Endometrial microvascular endothelial cells (primary cell): ENCODE measurements at regions not wholly inside any gene's neighbourhood (a gene's known extent, or its start where the extent isn't known, plus 50 kb on each side); places are given as distances from the start of the nearest gene placed in this dataset.

Experiments
- in situ Hi-C: cut with HindIII; loops from 2 replicates; pipeline ENCODE4 v1.10.0; 2017; ENCODE audit warnings: low sequenced_read_pairs, low pct_unique_long_range_greater_than_20kb; ENCODE audit errors: inconsistent ontology term

DNA sequence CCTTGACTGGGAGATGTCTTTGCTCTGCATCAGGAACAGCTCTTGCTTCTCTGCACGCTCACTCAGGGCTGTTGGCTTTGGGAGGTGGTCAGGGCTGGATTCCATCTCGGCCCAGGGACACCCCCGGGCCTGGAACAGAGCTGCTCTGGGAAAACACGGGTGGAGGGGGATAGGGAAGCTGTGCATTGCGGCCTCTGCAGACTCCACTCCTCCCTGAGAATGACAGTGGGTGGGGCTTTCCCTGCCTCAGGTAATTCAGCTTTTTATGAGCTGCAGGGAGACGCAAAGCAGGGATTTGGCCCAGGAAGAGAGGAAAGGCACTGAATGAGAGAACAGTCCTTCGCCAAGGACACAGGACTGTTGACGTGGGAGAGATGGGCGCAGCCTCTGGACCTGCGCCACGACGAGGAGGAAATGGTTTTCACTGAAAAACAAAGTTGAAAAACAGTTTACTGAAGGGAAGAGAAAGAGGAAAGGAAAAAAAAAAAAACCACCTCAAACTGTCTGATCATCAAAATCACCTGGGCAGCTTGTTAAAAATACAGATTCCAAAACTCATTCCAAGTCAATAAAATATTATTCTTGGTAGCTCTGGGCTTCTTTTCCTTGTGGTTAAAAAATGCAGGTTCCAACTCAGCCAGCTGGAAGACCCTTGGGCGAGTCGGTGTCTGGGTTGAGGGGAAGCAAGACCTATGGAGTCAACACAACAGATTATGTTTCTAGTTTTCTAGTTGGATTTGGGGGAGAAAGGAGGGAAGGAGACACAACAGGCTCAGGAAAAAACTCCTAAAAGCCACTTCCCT lies 194.0 kb downstream of the ZFP36L2 start:
- in situ Hi-C loops = no loop called here

DNA sequence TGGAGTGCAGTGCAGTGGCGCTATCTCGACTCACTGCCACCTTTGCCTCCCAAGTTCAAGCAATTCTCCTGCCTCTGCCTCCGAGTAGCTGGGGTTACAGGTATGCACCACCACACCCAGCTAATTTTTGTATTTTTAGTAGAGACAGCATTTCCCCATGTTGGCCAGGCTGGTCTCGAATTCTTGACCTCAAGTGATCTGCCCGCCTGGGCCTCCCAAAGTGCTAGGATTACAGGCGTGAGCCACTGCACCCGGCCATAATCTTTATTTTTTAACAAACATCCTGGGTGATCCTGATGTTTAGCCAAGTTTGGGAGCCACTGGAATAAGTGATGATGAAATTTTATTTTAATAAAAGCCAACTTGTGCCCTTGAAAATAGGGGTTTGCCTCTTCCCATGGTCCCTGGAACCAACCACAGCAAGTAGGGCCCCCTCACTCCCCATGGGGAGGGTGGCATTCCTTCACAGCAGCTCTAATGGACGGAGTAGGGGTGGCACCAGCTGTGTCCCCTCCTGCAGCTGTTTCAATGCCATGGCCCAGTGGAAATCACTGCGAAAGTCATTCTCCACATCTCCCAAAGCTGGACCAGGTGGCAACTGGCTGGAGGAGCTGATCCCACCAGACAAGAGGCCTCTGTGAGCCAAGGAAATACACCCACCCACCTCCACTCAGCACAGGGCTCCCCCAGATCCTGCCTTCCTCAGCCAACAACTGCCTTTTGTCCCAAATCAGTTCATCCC lies 194.8 kb downstream of the ZFP36L2 start:
- in situ Hi-C loops = no loop called here

DNA sequence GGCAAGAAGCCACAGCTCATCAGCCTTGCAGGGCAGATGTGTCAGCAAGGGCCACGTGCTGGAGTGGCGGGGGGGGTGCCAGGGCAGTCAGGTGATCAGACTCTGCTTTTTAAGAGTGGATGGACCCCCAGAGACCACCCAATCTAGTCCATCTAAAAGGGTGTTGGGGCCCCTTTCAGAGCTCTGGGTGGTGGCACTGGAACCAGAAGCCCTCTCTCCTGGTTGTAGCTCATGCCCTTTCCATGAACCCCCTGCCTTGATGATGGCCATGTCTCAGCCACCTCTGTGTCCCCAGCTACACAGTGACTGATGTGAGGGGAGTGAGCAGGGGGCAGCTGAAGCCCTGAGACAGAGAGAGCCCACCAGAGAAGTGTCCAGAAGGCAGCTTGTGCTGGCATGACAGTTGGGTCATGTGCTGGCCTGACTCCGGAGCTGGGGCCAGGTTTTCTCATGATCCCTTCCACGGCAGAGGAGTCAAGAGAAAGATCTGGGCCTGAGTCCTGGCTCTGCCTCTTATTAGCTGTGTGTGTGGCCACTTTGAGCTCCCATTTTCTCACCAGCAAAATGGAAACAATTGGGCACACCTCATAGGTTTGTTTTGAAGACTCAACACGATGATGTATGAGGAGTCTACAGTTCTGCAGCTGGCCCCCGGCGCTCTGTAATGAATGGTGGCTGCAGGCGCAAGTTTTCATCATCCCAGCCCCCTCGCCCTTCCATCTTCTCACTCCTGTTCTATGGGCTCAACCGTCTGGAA lies 195.7 kb downstream of the ZFP36L2 start:
- in situ Hi-C loops = no loop called here

DNA sequence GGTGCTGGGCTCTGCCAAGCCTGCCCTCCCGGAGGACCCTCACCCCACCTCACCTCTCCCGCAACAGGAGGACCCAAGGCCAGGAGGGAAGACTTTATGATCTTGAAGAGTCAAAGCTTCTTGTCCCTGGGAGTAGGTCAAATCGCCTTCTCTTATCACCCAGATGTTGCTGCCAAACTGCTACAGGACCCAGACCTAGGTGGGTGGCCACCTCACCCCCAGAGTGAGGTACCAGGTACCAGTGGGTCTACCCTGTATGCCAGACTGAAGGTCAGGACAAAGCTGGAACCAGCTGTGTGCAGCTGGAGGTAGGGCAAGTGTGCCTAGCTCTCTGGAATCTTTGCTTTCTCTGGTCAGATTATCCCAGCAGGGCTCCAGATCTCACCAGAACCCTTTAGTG lies 197.2 kb downstream of the ZFP36L2 start:
- in situ Hi-C loops = loop anchor here (5.0 kb wide), 1 partner anchor 83 kb away; no protein-coding TSS in a partner anchor

DNA sequence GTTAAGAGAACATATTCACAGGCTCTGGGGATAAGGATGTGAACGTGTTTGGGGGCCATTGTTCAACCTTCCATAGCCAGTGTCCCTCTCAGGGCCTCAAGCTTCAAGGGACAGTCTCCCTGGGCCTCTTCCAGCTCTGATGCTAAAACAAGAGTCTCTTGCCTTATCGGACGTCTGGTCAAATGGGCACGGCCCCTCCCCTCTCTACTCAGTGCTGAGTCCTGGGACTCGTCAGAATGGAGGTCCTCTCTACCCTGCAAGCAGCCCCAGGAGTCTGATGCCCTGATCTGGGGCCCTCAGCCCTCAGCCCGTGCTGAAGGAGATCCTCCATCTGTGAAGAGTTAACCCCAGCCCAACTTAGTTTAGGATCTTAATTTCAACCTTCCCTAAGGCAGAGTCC lies 198.2 kb downstream of the ZFP36L2 start:
- in situ Hi-C loops = loop anchor here (5.0 kb wide), 1 partner anchor 84 kb away; no protein-coding TSS in a partner anchor

DNA sequence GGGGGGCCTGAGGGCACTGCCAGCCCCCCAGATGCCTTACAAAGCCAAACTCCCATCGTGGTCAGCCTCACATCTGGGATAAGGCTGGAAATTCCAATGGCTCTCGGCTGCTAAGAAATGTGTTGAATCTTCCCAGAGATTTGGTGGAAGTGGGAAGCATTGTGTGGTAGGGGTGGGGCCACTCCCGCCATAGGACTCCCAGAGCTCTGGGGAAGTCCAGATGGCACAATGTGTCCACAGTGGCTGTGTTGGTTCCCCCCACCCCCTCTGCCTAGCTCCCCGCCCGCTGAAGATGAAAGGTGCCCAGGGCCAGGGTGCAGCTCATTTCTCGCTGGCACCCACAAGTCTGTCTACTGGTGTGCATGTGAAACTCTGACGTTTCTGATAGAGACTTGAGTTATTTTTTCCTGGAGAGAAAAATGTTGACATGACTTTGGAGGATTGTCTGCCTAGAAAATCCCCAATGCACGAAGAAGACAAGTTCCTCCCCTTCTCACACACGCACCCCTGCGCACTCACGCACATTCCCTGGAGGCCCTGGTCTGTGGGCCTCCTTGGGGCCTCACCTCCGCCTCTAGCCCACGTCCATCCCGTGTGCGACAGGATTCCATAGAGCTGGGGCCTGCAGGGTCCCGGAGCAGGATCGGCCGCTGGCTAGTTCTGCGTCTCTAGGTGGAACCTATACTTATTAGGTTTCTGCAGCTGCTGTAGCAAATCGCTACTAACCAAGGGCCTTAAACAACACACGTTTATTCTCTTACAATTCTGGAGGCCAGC lies 199.1 kb downstream of the ZFP36L2 start:
- in situ Hi-C loops = loop anchor here (5.0 kb wide), 1 partner anchor 85 kb away; no protein-coding TSS in a partner anchor

DNA sequence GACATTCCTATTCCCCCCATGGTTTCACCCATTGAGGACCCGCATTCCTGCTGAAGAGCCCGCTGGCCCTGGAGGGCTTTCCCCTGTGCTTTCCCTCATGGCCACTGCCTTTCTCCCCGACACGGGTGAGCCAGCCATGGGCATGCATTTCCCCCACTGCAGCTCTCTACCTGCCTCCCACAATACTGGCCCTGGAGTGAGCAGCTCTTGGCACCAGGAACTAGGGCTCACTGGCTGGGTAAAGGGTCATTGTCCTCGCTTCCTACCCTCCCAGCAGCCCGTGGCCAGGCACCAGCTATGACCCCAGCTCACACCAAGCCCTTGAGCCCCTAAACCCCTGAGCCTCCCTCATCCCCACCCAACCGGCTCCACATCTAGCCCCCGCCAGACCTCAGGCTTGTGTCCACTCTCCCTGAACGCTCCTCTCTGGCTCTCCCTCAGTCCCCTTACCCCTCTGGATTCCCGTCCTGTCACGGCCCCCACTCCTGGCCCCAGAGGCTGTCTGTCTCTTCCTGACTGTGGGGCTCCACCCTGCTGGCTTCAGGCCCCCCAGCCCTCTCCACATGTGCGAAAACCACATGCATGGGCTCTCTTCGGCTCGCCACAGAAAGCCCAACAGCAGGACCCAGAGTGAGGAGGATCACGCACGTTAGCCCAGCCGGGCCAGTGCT lies 199.8 kb downstream of the ZFP36L2 start:
- in situ Hi-C loops = loop anchor here (5.0 kb wide), 1 partner anchor 86 kb away; no protein-coding TSS in a partner anchor

DNA sequence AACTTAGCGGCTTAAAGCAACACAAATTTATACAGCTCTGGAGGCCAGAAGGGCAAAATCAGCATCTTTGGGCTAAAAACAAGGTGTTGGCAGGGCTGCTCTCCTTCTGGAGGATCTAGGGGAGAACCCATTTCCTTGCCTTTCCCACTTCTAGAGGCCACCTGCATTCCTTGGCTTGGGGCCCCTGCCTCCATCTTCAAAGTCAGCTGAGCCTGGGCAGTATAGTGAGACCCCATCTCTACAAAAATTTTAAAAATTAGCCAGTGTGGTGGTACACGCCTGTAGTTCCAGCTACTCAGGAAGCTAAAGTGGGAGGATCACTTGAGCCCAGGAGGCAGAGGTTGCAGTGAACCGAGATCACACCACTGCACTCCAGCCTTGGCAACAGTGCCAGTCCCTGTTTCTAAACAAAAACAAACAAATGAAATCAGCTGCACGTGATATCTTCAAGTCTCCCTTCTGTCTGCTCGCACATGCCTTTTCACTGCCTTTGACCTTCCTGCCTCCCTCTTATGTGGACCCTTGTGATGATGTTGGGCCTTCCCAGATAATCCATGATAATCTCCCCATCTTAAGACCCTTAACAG lies 200.6 kb downstream of the ZFP36L2 start:
- in situ Hi-C loops = loop anchor here (5.0 kb wide), 1 partner anchor 86 kb away; no protein-coding TSS in a partner anchor

DNA sequence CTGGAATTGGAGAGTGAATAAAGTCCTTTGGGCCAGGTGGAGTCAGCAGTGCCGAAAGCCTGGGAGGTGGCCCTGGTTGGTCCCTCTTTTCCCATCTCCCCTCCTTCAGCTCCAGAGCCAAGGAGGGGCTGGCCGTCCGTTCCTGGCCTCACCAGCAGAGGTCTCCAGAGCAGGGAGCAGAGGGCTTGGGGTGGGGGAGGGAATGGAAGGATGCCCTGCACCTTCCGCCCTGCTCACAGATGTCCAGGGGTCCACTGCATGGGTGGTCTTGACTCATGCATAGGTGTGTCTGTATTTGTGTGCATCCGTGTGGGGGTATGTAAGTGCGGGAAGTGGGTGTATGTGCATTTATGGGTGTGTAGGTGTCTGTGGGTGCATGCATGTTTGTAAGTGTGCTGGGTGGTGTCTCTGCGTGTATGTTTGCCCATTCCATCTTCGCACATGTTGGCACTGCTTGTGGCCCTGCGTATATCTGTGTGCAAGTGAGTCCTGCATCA lies 201.8 kb downstream of the ZFP36L2 start:
- in situ Hi-C loops = loop anchor here (5.0 kb wide), 1 partner anchor 88 kb away; no protein-coding TSS in a partner anchor

DNA sequence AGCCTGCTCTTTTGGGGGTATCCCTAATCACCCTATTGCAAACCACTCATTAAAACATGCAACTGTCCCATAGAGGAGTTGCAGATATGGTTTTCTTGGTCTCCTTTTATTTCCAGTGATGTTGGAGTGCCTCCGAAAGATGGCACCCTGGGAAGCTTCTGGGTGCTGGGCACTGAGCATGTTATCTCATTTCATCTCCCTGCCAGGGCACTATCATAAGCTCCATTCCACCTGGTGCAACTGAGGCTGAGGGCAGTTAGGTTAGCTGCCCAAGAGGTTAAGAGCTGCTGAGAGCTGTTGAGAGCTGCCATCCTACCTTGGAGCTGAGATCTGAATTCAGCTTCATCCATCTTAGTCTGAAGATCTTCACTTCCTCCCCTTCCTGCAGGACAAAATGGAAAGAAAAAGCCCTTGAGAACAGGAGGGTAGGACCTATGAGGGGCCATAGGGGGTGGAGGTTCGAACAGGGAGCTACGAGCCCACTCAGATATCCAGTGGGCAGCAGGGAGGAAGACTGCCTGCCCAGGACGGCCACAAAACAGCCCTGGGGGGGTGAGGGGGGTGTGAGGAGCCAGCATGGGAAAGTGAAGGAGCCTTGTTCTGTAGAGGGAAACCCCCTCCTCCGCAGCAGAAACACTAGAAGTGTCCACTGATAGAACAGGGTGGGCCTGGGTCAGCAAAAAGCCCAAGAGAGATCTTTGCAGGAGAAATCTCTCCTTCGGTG lies 202.5 kb downstream of the ZFP36L2 start:
- in situ Hi-C loops = no loop called here

DNA sequence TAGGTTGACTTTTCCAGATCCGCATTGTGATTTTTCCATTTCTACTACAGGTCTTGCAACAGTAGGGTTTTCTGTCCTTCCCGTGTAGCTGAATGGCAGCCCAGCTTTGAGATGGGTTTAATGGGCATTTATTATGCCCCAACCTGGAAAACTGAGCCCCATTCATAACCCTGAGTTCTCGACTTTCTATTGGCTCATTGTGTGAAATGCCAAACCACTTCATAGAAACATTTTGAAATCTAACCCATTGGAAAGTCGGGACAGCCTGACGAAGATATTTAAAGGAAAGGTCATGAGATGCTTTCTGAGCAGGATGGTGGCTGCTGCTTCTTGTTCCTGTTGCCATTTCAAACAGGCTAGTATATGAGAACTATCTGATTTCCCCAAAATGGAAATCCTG lies 203.5 kb downstream of the ZFP36L2 start:
- in situ Hi-C loops = no loop called here

DNA sequence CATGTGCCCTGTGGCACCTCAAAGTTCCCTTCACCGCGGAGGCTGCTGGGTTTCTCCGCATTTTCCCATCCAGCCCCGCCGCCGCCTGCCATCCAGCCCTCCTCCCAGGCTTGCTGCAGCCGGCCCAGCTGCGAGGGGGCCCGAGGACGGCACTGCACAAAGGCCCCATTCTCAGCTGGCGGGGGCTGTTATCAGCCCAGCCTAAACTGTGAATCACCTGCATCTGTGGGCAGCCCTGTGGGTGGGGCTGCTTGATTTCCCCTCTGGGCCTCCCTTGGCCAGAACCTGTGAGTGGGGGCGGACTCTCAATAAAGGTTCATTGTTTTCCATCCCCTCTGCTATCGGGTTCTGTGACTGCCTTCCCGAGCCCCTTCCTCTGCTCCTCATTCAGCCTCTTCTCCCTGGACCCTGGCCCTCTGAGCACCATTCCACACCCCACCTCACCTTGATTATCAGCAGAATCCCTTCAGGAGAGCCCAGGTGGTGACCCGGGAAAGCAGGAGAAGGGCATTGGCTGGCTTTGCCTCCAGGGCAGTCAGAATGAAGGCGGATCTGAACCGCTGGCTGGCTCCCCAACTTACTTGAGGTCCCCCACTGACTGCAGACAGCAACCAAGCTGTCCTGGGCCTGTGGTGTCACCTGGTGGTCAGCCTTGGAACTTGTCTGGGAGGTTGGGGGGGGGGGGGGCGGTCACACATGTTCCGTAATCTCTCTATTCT lies 204.5 kb downstream of the ZFP36L2 start:
- in situ Hi-C loops = no loop called here

DNA sequence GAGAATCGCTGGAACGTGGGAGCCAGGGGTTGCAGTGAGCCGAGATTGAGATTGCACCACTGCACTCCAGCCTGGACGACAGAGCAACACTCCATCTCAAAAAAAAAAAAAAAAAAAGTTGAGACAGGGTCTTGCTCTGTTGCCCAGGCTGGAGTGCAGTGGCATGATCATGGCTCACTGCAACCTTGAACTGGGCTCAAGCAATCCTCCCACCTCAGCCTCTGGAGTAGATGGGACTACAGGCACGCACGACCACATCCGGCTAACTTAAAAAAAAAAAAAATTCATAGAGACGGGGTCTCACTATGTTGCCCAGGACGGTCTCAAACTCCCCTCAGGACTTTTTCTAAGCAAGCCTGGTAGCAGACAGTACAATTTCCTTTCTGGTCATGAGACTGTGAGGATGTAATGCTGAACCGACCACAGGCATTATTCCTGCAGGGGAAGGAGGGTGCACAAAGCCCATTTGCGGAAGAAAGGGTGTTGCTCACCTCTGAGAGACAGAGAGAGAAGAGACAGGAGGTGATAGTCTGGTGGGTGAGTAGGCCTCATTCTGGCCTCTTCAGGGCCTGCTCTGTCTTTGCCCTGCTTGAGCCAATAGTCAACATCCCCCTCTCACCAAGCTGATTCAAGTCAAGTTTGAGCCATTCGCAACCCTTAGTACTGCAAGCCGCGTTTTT lies 205.3 kb downstream of the ZFP36L2 start:
- in situ Hi-C loops = no loop called here

DNA sequence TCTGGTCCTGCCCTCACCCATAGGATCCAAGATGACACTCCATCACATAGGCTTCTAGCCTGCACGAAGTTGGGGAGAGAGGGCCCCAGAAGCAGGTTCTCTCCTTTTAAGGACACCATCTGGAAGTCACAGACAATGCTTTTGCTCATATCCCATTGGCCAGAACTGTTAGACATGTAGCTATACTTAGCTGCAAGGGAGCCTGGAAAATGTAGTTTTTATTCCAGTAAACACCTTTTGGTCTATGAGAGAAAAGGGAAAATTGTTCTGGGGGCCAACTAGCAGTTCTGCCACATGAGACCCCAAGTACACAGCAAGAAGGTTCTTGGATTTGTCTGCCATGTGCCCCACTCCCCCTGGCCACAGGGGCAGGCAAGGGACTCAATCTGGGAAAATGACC lies 206.1 kb downstream of the ZFP36L2 start:
- in situ Hi-C loops = no loop called here

DNA sequence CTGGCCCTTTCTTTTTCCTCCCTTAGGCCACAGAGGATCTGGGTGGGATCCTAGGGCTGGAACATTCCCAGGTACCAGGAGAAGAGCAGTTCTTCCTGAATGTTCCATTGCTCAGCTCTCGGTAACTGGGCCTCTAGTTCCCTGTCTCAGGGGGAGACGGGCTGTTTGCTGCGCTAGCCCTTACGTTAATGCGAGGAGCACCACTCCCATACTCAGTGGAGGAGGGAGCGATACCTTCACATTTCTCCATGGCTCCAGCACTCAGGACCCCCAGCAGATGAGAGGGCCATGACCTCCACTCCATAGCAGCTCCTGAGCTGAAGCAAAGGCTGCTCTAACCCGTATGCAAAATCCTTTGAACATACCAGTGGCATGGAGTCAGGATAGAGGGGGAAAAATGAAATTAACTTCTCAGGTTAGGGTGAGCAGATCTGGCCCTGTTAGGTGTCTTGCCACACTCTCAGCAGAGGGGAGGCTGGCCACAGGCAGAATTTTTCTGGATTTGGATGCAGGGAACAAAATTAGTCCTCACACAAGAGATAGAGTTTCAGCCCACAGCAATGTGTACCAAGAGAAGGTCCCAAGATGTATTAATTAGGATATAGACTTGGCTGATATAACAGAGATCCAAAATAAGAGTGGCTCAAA lies 206.7 kb downstream of the ZFP36L2 start:
- in situ Hi-C loops = no loop called here
